GM23338 (cell line): ENCODE measurements at regions not wholly inside any gene's neighbourhood (a gene's known extent, or its start where the extent isn't known, plus 50 kb on each side); places are given as distances from the start of the nearest gene placed in this dataset.

Experiments
- ATAC-seq: fragments of 200-7000 bp; cut with Tn5 transposase; 3 replicates; pipeline ENCODE4 v1.9.1; 2020
- DNase-seq: peaks from one replicate; pipeline ENCODE4 v3.0.0-alpha.2; 2015; ENCODE audit warnings: low spot score
- H2AFZ ChIP-seq: fragments of 200-600 bp; sonication (generic); 2 replicates; pipeline ENCODE4 v1.8.0; 2016; ENCODE audit warnings: antibody characterized with exemption, mild to moderate bottlenecking, moderate library complexity
- H3F3A ChIP-seq: fragments of 200-600 bp; sonication (generic); replicated peaks from 2 replicates; pipeline ENCODE4 v1.8.0; 2017; ENCODE audit warnings: antibody characterized with exemption, mixed run types, low read depth
- H3K27ac ChIP-seq: fragments of 200-600 bp; sonication (generic); 2 replicates; pipeline ENCODE4 v1.6.1; 2016; ENCODE audit warnings: low read depth
- H3K27me3 ChIP-seq: fragments of 200-600 bp; sonication (generic); 2 replicates; pipeline ENCODE4 v1.8.0; 2016; ENCODE audit warnings: mild to moderate bottlenecking, mixed run types, moderate library complexity; ENCODE audit not compliant: insufficient read depth
- H3K36me3 ChIP-seq: fragments of 200-600 bp; sonication (generic); 2 replicates; pipeline ENCODE4 v1.8.0; 2016; ENCODE audit warnings: mild to moderate bottlenecking; ENCODE audit not compliant: insufficient read depth
- H3K4me1 ChIP-seq: fragments of 200-600 bp; sonication (generic); 2 replicates; pipeline ENCODE4 v1.8.0; 2016; ENCODE audit warnings: mild to moderate bottlenecking, moderate library complexity; ENCODE audit not compliant: insufficient read depth
- H3K4me2 ChIP-seq: fragments of 200-600 bp; sonication (generic); 2 replicates; pipeline ENCODE4 v1.7.1; 2017; ENCODE audit warnings: mixed run types
- H3K4me3 ChIP-seq: fragments of 200-600 bp; sonication (generic); 2 replicates; pipeline ENCODE4 v1.6.1; 2016; ENCODE audit warnings: mixed run types
- H3K79me2 ChIP-seq: fragments of 200-600 bp; sonication (generic); replicated peaks from 2 replicates; pipeline ENCODE4 v1.8.0; 2017; ENCODE audit warnings: mild to moderate bottlenecking; ENCODE audit not compliant: insufficient read depth
- H3K9me2 ChIP-seq: fragments of 200-600 bp; sonication (generic); 2 replicates; pipeline ENCODE4 v1.8.0; 2017; ENCODE audit not compliant: insufficient read depth
- H4K20me1 ChIP-seq: fragments of 200-600 bp; sonication (generic); replicated peaks from 2 replicates; pipeline ENCODE4 v1.8.0; 2017; ENCODE audit warnings: mild to moderate bottlenecking; ENCODE audit not compliant: insufficient read depth
- H3K27ac Mint-ChIP-seq: 2 replicates; pipeline ENCODE4 v1.8.0; 2020; ENCODE audit warnings: inconsistent platforms, mild to moderate bottlenecking, moderate library complexity, mixed read lengths
- H3K27me3 Mint-ChIP-seq: 3 replicates; pipeline ENCODE4 v1.8.0; 2022; ENCODE audit warnings: low read depth, mild to moderate bottlenecking, moderate library complexity, mixed read lengths, inconsistent platforms; ENCODE audit not compliant: insufficient read depth, poor library complexity
- H3K36me3 Mint-ChIP-seq: 3 replicates; pipeline ENCODE4 v1.8.0; 2021; ENCODE audit warnings: low read depth, mild to moderate bottlenecking, inconsistent platforms, moderate library complexity, mixed read lengths
- H3K4me1 Mint-ChIP-seq: 3 replicates; pipeline ENCODE4 v1.8.0; 2020; ENCODE audit warnings: mild to moderate bottlenecking, inconsistent platforms, mixed read lengths
- H3K4me3 Mint-ChIP-seq: 3 replicates; pipeline ENCODE4 v1.8.0; 2021; ENCODE audit warnings: moderate library complexity, mild to moderate bottlenecking, inconsistent platforms, mixed read lengths
- H3K9me3 Mint-ChIP-seq: 3 replicates; pipeline ENCODE4 v1.8.0; 2020; ENCODE audit warnings: moderate library complexity, mild to moderate bottlenecking, inconsistent platforms, mixed read lengths
- CREB1 ChIP-seq: fragments of 250-450 bp; sonication (Bioruptor Pico); IDR thresholded peaks from 2 replicates; pipeline ENCODE4 v1.5.0; 2020; ENCODE audit warnings: low read depth, mild to moderate bottlenecking, moderate library complexity
- EZH2 ChIP-seq: fragments of 200-600 bp; sonication (generic); IDR thresholded peaks from one replicate; pipeline ENCODE4 v1.8.0; 2017; ENCODE audit warnings: antibody characterized with exemption, mild to moderate bottlenecking, low read depth; ENCODE audit not compliant: unreplicated experiment
- EZH2phosphoT487 ChIP-seq: fragments of 200-600 bp; sonication (generic); IDR thresholded peaks from one replicate; pipeline ENCODE4 v1.8.1; 2018; ENCODE audit warnings: antibody characterized with exemption; ENCODE audit not compliant: unreplicated experiment
- JUNB ChIP-seq: IDR thresholded peaks from one replicate; pipeline ENCODE4 v1.6.1; 2016; ENCODE audit warnings: antibody characterized with exemption; ENCODE audit not compliant: unreplicated experiment
- NANOG ChIP-seq: IDR thresholded peaks from 2 replicates; pipeline ENCODE4 v1.6.1; 2016; ENCODE audit warnings: antibody characterized with exemption, borderline replicate concordance
- POLR2AphosphoS5 ChIP-seq: IDR thresholded peaks from 2 replicates; pipeline ENCODE4 v1.6.1; 2016; ENCODE audit warnings: antibody characterized with exemption, low read depth
- REST ChIP-seq: IDR thresholded peaks from one replicate; pipeline ENCODE4 v1.6.1; 2018; ENCODE audit warnings: antibody characterized with exemption; ENCODE audit not compliant: unreplicated experiment
- STAT1 ChIP-seq: IDR thresholded peaks from one replicate; pipeline ENCODE4 v1.6.1; 2016; ENCODE audit warnings: antibody characterized with exemption; ENCODE audit not compliant: unreplicated experiment
- ZNF114 ChIP-seq: fragments of 250-450 bp; sonication (Bioruptor Pico); IDR thresholded peaks from 2 replicates; pipeline ENCODE4 v1.5.0; 2020; ENCODE audit warnings: mild to moderate bottlenecking, moderate library complexity
- ZNF331 ChIP-seq: fragments of 250-450 bp; sonication (Bioruptor Pico); IDR thresholded peaks from 2 replicates; pipeline ENCODE4 v1.5.0; 2020; ENCODE audit warnings: low read depth, mild to moderate bottlenecking, moderate library complexity
- ZNF462 ChIP-seq: fragments of 250-450 bp; sonication (Bioruptor Pico); IDR thresholded peaks from 2 replicates; pipeline ENCODE4 v1.5.0; 2020; ENCODE audit warnings: mild to moderate bottlenecking, moderate library complexity
- TF ChIP-seq, protein P1 (sequence below), 2 experiments: fragments of 200-600 bp in 1 of 2; sonication (generic) in 1 of 2; conservative IDR thresholded peaks; 2 replicates each; pipeline versions ENCODE4 v1.5.1 to v1.6.1; 2016 to 2017; ENCODE audit warnings: antibody characterized with exemption in 2 of 2, low read depth in 2 of 2, mild to moderate bottlenecking in 2 of 2, moderate library complexity in 1 of 2
- TF ChIP-seq, protein P2 (sequence below): IDR thresholded peaks from 2 replicates; pipeline ENCODE4 v1.6.1; 2016; ENCODE audit warnings: antibody characterized with exemption

- Mint-ChIP-seq H3K27me3 (no peaks in the 10 kb centered on the region), H3K36me3 (no peaks in the 10 kb centered on the region), H3K9me3 (no peaks in the 10 kb centered on the region), H3K4me3 (no peak overlapping the region), H3K27ac (no peak overlapping the region), H3K4me1 (peaks cover 6% of the 10 kb centered on the region; the same call in 1 of the 3 replicates)
- Histone ChIP-seq H3K4me2 (no peak overlapping the region), H3K9me2 (no peaks in the 10 kb centered on the region), H3K36me3 (no peaks in the 10 kb centered on the region), H3K4me3 (no peak overlapping the region), H2AFZ (no peak overlapping the region), H3F3A (no peaks in the 10 kb centered on the region), H4K20me1 (no peaks in the 10 kb centered on the region), H3K79me2 (no peaks in the 10 kb centered on the region), H3K27ac (no peak overlapping the region), H3K4me1 (0 out of 2 replicates have a peak, but pooled peaks cover 5% of the 10 kb centered on the region), H3K27me3 (no peaks in the 10 kb centered on the region)
- DNase-seq (no peak), ATAC-seq (no peak)
- no peak for TF ChIP-seq REST
- no peak for TF ChIP-seq JUNB
- TF ChIP-seq NANOG, result no peak
- TF ChIP-seq EZH2, result no peak
- no peak for TF ChIP-seq EZH2phosphoT487
- no peak for TF ChIP-seq CREB1 (CRISPR knock-in tag)
- TF ChIP-seq POLR2AphosphoS5, result no peak
- no peak for TF ChIP-seq STAT1
- no peak for TF ChIP-seq ZNF462
- TF ChIP-seq ZNF331 (CRISPR knock-in tag), result no peak
- TF ChIP-seq ZNF114, result no peak
- TF ChIP-seq, protein P1, sequence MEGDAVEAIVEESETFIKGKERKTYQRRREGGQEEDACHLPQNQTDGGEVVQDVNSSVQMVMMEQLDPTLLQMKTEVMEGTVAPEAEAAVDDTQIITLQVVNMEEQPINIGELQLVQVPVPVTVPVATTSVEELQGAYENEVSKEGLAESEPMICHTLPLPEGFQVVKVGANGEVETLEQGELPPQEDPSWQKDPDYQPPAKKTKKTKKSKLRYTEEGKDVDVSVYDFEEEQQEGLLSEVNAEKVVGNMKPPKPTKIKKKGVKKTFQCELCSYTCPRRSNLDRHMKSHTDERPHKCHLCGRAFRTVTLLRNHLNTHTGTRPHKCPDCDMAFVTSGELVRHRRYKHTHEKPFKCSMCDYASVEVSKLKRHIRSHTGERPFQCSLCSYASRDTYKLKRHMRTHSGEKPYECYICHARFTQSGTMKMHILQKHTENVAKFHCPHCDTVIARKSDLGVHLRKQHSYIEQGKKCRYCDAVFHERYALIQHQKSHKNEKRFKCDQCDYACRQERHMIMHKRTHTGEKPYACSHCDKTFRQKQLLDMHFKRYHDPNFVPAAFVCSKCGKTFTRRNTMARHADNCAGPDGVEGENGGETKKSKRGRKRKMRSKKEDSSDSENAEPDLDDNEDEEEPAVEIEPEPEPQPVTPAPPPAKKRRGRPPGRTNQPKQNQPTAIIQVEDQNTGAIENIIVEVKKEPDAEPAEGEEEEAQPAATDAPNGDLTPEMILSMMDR (conservative IDR thresholded peaks at IDR 0.05; ENCODE audit: low read depth in 2 of 2), result no peak
- TF ChIP-seq, protein P2, sequence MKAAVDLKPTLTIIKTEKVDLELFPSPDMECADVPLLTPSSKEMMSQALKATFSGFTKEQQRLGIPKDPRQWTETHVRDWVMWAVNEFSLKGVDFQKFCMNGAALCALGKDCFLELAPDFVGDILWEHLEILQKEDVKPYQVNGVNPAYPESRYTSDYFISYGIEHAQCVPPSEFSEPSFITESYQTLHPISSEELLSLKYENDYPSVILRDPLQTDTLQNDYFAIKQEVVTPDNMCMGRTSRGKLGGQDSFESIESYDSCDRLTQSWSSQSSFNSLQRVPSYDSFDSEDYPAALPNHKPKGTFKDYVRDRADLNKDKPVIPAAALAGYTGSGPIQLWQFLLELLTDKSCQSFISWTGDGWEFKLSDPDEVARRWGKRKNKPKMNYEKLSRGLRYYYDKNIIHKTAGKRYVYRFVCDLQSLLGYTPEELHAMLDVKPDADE, result no peak
These were observed 1241.7 kb downstream of the GATA3 start for GRCh38 chr10:9296190-9296589.
